NCI-H2227 (cell line): ENCODE measurements at regions not wholly inside any gene's neighbourhood (a gene's known extent, or its start where the extent isn't known, plus 50 kb on each side); places are given as distances from the start of the nearest gene placed in this dataset.
"Not testable (repeated sequence)": the region's sequence is repeated elsewhere in the genome, so short reads cannot be mapped to it uniquely, and the experiment has no call there.

Source experiments
- DNase-seq: peaks from one replicate; lab custom pipeline; 2025; ENCODE audit not compliant: unreplicated experiment; lab: John Stamatoyannopoulos, UW

- DNase-seq: no peak
Measured at GRCh38 chr13:24931450-24932251, 164.3 kb upstream of the PABPC3 start.

- not testable (repeated sequence) for DNase-seq
Measured at GRCh38 chr13:24933106-24934023, 162.6 kb upstream of the PABPC3 start.

- DNase-seq: not testable (repeated sequence)
Measured at GRCh38 chr13:24934024-24934385, 161.9 kb upstream of the PABPC3 start.

GRCh38 chr13:24938966-24939365 lies 157.0 kb upstream of the PABPC3 start:
- DNase-seq: no peak

- not testable (repeated sequence) for DNase-seq
Measured at GRCh38 chr13:24941023-24941713, 154.8 kb upstream of the PABPC3 start.

- DNase-seq: no peak
Measured at GRCh38 chr13:24943136-24943535, 152.8 kb upstream of the PABPC3 start.

- DNase-seq: not testable (repeated sequence)
Measured at GRCh38 chr13:24944073-24944472, 151.9 kb upstream of the PABPC3 start.

- not testable (repeated sequence) for DNase-seq
Measured at GRCh38 chr13:24948977-24949376, 147.0 kb upstream of the PABPC3 start.

- DNase-seq: not testable (repeated sequence)
Measured at GRCh38 chr13:24950611-24951010, 145.3 kb upstream of the PABPC3 start.

GRCh38 chr13:24967970-24968369 lies 128.0 kb upstream of the PABPC3 start:
- DNase-seq: not testable (repeated sequence)

- DNase-seq: not testable (repeated sequence)
Measured at GRCh38 chr13:24968416-24968815, 127.5 kb upstream of the PABPC3 start.

- not testable (repeated sequence) for DNase-seq
Measured at GRCh38 chr13:24973102-24973501, 122.8 kb upstream of the PABPC3 start.

GRCh38 chr13:24981181-24981803 lies 114.6 kb upstream of the PABPC3 start:
- DNase-seq: not testable (repeated sequence)

- no peak for DNase-seq
Measured at GRCh38 chr13:24982333-24982999, 113.5 kb upstream of the PABPC3 start.

GRCh38 chr13:24983094-24983493 lies 112.8 kb upstream of the PABPC3 start:
- DNase-seq: no peak

GRCh38 chr13:24984134-24984533 lies 111.8 kb upstream of the PABPC3 start:
- DNase-seq: no peak

GRCh38 chr13:24985107-24985506 lies 110.8 kb upstream of the PABPC3 start:
- no peak for DNase-seq

- DNase-seq: no peak
Measured at GRCh38 chr13:24985896-24986295, 110.0 kb upstream of the PABPC3 start.

- DNase-seq: no peak
Measured at GRCh38 chr13:24986826-24987225, 109.1 kb upstream of the PABPC3 start.

- not testable (repeated sequence) for DNase-seq
Measured at GRCh38 chr13:24989959-24990358, 106.0 kb upstream of the PABPC3 start.
